Muscle of back (tissue), 3 donors: ENCODE measurements at regions not wholly inside any gene's neighbourhood (a gene's known extent, or its start where the extent isn't known, plus 50 kb on each side); places are given as distances from the start of the nearest gene placed in this dataset.
A peak's percentile ranks its signal among the peaks of the same experiment; 100 is the strongest.
"Not testable (repeated sequence)": the region's sequence is repeated elsewhere in the genome, so short reads cannot be mapped to it uniquely, and the experiment has no call there.

Experiments used
- DNase-seq, 3 donors: peaks; one replicate each; pipeline versions ENCODE4 v3.0.0 to v3.0.0-alpha.2; 2013

DNA sequence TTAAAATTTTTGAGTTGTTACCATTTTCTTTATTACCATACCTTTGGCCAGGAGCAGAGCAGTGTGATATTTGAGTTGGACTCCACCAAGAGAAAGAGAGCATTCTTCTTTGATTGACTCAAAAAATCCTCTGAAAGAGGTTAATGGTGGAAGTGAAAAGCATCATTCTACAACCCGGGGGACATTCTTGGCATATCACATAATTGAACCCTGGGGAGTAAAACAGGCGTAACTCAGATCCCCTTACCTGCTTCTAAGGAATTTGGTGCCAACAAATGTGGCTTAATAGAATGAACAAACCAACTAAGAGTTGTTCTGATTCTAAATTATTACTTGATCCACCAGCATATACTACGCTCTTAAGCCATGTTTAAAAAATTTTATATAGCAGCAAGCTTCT, 351.1 kb upstream of the DEPDC1 start:
- DNase-seq = no peak

DNA sequence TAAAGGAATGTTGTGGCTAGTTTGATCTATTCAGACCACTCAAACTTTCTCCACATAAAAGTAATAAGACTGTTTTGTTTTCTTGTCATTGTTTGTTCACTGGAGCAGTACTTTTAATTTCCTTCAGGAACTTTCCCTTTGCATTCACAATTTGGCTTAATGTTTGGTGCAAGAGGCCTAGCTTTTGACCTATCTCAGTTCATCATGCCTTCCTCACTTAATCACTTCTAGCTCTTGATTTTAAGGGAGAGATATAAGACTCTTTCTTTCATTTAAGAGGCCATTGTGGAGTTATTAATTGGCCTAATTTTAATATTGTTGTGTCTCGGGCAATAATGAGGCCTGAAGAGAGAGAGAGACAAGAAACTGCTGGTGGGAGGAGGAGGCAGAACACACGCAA, 371.7 kb upstream of the DEPDC1 start:
- no peak for DNase-seq

DNA sequence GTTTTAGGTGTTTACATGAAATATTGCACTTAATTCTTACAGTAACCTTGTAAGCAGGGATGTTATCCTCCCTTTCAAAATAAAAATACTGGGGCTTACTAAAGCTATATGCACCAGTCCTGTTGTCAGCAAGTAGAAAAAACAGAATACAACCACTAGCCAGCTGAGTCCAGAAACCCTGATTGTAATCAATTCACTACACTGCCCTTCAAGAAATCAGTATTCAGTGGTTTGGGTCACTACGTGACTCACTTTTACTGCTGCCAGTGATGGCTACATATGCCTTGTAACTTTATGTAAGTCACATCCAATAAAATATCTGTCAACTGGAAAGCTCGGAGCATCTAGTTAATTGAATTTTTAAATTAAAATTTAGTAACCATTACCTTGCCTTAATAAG, 376.3 kb upstream of the DEPDC1 start:
- no peak for DNase-seq

DNA sequence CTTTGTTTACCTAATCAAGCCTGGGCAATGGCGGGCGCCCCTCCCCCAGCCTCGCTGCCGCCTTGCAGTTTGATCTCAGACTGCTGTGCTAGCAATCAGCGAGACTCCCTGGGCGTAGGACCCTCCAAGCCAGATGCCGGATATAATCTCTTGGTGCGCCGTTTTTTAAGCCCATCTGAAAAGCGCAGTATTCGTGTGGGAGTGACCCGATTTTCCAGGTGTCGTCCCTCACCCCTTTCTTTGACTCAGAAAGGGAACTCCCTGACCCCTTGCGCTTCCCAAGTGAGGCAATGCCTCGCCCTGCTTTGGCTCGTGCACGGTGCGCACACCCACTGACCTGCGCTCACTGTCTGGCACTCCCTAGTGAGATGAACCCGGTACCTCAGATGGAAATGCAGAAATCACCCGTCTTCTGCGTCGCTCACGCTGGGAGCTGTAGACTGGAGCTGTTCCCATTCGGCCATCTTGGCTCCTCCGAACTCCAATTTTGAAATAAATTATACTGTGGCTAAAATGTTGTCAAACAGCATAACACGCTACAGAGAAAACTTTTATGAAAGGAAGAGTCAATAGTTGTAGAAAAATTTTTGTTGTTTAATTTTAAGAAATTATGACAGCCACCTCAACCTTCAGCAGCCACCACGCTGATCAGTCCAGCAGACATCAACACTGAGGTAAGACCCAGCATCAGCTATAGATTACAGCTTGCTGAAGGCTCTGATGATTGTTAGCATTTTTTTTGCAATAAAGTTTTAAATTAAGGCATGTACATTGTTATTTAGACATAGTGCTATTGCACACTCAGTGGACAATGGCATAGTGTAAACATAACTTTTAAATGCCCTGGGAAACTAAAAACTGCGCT, 384.7 kb upstream of the DEPDC1 start:
- DNase-seq = not testable (repeated sequence)

DNA sequence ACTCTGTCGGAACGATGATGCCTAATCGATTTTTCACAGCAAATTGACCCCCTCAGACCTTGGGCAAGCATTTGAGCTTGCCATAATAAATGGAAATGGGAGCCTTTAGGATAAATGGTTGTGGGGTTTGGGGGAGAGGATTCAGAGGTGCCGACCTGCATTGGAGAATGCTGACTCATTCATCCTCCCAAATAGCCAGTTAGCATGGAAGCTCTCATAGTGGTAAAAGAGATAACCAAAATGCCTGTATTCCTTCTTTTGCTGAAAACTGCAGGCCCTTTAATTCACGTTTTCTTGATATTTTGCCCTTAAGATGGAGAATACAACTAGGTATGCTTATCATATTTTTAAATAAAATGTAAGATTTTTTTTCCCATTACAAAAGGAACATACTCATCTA, 392.6 kb upstream of the DEPDC1 start:
- no peak for DNase-seq

DNA sequence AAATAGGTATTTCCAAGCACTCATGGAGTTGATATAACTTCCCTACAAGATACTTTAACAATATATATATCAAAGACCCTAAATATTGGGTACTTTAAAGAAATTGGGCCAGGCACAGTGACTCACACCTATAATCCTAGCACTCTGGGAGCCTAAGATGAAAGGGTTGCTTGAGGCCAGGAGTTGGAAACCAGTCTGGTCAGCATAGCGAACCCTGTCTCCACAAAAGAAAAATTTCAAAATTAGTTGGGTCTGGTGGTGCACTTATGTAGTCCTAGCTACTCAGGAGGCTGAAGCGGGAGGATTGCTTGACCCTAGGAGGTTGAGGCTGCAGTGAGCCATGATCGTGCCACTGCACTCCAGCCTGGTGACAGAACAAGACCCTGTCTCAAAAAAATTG, 393.9 kb upstream of the DEPDC1 start:
- DNase-seq = no peak

DNA sequence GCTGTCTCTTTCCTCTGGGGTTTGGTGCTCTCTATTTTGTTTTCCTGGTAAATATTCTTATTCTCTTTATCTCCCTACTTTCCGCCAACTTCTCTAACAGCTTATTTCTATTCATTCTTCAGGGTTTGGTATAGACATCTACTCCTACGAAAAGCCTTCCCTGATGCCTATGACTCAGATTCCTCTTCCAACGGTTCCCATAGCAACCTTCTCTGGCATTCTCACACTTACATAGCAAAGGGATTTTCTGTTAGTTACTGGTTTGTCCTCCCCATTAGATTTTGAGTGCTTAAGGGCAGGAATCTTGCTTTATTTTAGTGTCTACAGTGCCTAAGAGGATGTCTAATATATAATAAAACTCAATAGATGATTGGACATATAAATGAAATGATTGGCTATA, 407.6 kb upstream of the DEPDC1 start:
- no peak for DNase-seq

DNA sequence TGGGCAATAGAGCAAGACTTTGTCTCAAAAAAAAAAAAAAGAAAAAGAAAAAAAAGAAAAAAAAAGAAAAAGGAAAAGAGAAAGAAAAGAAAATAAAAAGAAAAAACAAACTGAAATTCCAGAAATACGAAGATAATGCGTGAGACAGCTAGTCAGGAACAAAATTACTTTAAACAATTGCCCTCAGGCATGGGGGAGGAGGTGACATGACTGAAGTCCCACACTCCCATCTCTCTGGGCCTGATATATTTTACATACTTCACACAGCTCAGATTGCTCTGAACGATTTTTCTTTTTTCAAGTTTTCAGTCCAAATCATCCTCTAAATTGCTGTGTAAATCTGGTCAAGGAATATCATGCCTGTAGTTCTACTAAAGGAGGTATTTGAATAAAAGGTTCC, 409.5 kb upstream of the DEPDC1 start:
- no peak for DNase-seq

DNA sequence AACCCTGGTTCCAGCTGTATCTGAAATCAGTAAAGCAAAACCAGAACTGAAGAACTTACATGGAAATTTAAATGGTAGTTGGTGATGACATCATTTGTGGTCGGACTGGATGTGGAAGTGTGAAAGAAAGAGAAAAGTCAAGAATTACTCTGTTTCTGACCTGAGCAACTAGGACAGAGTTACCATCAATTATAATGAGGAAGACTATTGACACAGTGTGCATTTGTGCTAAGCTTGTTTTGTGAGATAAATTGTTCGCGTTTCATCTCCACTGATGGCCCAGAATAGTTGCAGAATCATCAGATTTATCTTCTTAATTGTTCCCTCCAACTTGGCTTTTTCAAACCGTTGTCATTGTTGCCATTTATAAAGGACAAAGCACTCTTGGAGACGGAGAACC, 410.6 kb upstream of the DEPDC1 start:
- no peak for DNase-seq

DNA sequence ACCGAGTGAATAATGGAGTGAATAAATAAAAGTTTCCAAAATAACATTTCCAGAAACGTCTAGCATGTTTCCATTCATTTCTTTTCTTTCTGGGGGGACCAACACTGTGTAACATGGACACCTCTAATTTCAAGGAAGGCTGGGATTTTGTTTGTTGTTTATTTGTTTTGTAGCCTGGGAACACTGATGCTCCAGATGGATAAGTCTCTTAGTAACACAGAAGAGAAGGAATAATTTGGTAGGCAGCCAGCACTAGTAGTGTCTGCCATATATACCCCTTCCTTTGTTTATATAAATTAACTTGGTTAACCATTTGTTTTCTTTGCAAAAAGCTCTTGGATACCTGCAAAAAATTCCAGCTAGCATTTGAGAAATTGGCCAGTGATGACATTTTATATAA, 411.4 kb upstream of the DEPDC1 start:
- peak in 2 of 3 donors; percentile 17 to 45 for DNase-seq

DNA sequence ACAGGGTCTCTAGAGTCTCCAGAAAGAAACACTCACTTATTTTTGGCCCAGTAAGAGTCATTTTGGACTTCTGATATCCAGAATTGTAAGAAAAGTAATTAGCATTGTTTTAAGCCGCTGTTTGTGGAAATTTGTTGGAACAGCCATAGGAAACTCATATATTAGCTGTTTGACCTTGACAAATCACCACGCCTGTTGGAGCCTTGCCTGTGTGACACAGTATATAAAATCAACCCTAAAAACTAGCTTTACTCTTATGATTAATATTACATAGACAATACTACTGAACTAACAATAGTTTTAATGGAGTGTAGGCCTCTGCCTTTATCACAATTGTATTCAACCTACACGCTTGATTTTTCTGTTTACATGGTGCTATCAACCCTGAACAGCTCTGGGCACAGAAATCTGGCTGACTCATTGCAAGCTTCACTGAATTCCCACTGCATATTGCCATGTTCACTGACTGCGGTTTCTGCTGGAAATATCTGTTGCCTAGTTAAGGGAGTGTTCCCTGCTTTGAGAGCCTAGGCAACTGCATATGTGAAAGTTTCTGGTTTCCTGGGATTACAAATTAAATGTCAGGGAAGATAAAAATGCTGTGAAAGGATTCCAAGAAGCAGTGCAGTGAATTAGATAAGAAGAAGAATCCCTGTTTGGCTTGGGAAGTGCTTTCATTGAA, 419.5 kb upstream of the DEPDC1 start:
- peak; percentile 32 to 79 (median 69) for DNase-seq

DNA sequence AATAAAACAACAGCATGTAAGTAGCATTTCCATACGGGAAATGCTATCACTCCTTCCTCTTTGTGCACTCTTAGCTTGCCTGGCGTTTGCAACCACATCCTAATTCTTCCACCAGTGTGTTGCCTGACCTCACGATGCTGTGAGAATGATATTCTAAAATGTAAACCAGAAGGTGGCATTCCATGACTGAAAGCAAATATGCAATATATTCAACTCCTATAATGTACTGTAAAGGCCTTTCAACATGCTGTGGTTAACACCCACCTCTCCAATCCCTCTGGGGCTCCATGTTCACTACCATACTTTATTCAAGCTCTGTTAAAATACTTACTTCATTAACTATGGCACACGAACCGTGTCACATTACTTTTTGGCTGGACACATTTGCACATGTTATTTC, 420.6 kb upstream of the DEPDC1 start:
- peak in 2 of 3 donors; percentile 16 to 40 for DNase-seq

DNA sequence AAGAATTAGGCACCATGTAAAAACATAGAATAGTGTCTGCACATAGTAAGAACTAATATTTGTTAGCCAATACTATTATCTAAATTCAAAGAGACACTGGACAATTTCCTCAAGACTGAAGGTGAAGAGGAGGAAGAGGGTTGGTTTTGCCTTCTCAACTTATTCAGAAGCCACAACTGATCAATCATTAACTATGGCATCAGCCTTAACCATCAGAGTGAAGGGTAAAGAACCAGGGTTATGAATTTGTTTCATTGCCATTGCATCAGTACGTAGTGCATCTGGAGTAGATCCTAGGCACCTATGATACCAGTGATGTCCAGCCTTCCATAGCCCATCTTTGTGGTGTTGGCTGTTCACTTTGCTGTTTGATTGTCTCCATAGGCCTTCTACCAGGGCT, 421.7 kb upstream of the DEPDC1 start:
- DNase-seq = no peak

DNA sequence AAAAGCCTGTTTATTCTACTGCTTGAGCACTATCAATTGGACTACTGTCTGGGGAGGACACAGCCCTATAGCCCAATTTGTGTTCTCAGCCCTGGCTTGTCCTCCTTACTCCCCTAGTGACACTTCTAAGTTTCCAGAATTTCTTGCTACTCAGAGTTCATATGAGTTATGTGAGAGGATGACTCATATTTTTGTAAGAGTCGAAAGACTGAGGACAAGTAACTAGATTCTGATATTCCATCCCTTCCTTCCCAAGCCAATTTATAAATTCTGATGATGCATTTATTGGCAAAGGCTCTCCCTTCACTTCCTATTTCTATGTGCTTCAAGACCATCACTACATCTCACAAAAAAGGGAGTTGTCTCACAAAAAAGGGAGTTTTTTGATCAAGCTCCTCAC, 422.2 kb upstream of the DEPDC1 start:
- peak in 2 of 3 donors; percentile 20 to 48 for DNase-seq

DNA sequence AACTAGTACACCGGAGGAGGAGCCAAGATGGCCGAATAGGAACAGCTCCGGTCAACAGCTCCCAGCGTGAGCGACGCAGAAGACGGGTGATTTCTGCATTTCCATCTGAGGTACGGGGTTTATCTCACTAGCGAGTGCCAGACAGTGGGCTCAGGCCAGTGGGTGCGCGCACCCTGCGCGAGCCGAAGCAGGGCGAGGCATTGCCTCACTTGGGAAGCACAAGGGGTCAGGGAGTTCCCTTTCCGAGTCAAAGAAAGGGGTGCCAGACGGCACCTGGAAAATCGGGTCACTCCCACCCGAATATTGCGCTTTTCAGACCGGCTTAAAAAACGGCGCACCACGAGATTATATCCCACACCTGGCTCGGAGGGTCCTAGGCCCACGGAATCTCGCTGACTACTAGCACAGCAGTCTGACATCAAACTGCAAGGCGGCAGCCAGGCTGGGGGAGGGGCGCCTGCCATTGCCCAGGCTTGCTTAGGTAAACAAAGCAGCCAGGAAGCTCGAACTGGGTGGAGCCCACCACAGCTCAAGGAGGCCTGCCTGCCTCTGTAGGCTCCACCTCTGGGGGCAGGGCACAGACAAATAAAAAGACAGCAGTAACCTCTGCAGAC, 426.7 kb upstream of the DEPDC1 start:
- not testable (repeated sequence) for DNase-seq

DNA sequence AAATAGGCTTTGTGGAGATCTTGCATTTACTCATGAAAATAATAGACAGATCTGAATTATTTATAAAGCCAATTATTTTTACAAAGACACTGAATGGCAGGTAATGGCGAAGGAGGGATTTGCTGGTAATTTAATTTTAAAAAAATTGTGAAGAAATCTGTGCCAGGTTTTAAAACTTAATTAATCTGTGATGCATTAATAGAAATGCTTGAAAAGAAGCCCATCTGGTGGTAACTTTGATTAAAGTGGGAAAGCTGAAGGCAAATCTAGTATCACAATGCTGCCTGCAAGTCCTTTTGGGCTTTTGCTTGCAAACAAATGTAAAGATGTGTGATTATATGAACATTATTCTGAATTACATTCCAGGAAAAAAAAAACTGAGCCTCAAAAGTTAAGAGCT, 433.2 kb upstream of the DEPDC1 start:
- no peak for DNase-seq

DNA sequence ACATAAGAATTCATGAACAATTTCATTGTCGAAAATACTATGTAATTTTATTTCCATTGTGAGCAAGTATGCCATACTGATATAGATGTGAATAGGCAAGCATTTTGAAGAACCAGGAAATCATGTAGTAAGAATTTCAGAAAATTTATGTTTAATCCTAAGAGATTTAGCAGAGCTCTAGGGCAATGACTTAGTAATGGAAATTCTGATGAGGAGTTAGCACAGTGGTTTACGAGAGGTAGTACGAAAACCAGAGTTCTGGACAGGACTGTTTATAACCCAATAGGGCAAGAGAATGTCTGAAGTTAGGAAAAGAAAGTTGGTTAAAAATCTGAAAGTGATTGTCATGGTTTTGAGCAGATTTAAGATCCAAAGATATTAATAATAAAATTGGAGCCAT, 439.6 kb upstream of the DEPDC1 start:
- no peak for DNase-seq

DNA sequence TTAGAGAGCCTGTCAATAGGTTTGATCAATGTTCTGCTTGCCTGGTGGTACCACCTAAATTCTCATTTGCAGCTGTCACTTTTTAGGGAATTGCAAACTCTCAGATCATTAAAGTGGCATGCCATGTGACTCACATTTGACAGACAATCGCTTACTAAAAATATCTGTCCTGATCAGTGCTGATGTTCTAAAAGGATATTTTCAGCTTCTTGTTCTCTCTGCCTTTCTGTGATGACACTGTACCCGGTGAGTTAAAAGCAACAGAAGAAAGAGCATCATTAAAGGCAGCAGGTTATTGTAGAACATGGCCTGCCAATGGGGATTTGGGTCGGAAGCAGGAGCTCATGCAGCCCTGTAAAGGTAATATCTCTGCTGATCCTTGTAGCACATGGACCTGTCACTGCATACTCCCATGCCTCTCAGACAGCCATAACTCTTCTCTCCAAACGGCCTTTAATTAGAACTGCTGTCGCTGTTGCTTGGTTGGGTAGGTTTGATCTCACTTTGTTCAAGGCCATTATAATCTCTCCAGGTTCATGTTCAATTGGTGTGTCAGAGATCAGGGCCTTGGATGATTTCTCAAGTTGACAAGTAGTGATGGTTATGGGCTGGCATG, 441.3 kb upstream of the DEPDC1 start:
- no peak for DNase-seq

DNA sequence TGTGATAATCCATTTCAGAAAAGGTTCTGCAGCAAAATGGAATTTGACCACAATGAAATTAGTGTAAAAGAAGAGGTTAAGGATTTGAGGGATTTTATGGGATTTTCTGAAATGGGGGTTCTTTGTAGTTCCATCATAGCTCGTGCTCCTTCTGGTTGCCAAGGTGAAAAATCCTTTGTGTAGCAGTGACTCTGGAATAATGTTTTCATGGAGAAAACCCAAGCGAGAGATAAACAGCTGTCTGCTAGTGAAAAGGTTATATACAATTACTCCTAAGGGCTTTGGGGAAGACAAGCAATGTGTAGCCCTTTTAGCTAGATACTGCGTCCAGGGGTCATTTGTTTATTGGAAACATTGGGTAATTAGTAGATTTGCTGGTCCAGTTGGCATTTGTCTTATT, 453.2 kb upstream of the DEPDC1 start:
- DNase-seq = no peak

DNA sequence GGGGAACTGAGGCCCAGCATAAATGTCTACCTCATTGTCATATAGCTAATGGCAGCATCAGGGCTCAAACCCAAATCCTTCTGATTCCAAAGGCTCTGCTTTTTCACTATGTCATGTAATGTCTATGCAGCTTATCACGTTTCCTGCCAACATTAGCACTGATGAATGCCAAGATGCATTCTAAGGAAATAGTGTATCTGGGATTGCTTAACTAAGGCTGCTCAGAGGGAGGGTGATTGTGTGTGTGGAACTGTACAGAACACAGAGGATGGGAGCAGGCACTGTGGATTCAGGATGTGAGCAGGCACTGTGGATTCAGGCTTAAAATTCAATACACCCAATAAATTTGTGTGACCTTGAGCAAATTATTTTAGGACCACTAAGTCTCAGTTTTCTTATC, 456.4 kb upstream of the DEPDC1 start:
- DNase-seq = no peak

DNA sequence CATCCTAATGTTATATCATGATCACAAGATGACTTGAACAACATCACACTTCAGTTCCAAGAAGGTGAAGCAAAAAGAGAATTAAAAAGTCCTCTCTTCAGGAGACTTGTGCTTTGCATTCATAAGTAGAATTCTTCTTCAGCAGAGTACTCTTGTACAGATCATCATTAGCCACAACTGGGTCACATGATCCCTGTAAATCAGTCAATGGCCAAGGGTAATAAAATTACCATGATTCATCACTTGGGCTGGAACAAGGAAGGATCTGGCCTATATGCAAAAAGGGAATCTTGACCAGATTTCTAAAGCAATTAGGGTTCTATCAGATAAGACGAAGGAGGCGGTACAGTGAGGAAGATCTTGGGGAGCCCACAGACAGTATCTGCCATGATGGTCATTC, 458.0 kb upstream of the DEPDC1 start:
- no peak for DNase-seq

DNA sequence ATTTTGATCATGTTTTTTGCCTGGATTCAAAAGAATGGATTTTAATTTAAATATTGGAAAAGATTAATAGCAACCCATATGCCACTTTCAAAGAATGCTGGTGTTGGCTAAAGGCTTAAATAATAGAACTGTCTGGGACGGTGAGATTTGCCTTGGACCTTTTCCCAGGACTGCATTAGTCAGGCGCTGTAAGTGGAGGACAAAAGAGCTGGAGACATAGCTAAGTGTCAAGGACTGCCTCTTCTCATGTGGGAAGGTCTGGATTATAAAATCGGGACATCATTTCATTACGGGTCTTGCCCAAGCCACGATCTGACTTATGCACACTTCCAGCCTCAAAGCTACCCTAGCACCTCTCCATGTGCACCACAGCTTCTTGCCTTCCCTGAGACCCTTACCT, 458.5 kb upstream of the DEPDC1 start:
- no peak for DNase-seq

DNA sequence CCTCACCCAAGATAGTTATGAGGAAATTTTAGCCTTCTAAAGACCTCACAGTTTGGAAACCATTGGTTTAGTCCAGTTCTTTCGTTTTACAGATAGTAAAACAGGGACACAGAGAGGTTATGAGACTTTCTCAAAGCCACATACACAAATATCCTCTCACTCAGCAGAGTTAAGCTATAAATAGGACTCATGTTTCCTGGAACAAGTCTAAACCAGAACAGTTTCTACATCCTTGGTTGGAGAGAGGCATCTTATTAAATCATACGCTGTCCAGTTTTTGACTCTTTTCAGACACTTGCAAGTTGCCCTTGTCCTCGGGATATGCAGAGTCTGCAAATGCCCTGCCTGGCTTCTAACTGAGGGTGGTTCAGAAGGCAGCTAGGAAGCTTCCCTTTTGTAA, 462.1 kb upstream of the DEPDC1 start:
- no peak for DNase-seq
